ENCODE measurements at regions not wholly inside any gene's neighbourhood (a gene's known extent, or its start where the extent isn't known, plus 50 kb on each side); places are given as distances from the start of the nearest gene placed in this dataset.

- no peak for TF ChIP-seq EZH2phosphoT487 (IDR thresholded peaks at IDR 0.05; ENCODE audit: low read length)
- TF ChIP-seq EZH2 (optimal IDR thresholded peaks at IDR 0.05; ENCODE audit: low read depth, low read length) = no peak
- TF ChIP-seq CTCF (IDR thresholded peaks at IDR 0.05; ENCODE audit: low read length) = no peak
- no peaks in the 10 kb centered on the region for H3K36me3 ChIP-seq (replicated peaks; ENCODE audit: insufficient read depth, low read length)
- H3K27me3 ChIP-seq (replicated peaks; ENCODE audit: insufficient read depth, low read length) = no peaks in the 10 kb centered on the region
- no peaks in the 10 kb centered on the region for H3K9me2 ChIP-seq (replicated peaks; ENCODE audit: insufficient read depth, low read length)
- DNase-seq = no peak
- no peaks in the 10 kb centered on the region for H3K4me1 ChIP-seq (ENCODE audit: low read length)
- no peak overlapping the region for H3K9ac ChIP-seq (ENCODE audit: low read length)
- H3K79me2 ChIP-seq (ENCODE audit: low read length) = no peaks in the 10 kb centered on the region
- H3K4me2 ChIP-seq (ENCODE audit: low read depth, low read length) = no peak overlapping the region
- H3K4me3 ChIP-seq (ENCODE audit: low read length) = no peak overlapping the region
- no peak overlapping the region for H2AFZ ChIP-seq (ENCODE audit: low read length)
- no peaks in the 10 kb centered on the region for H3K9me3 ChIP-seq (replicated peaks; ENCODE audit: insufficient read depth, low read length)
- no peaks in the 10 kb centered on the region for H3F3A ChIP-seq (ENCODE audit: insufficient read depth, low read length)
- H4K20me1 ChIP-seq (ENCODE audit: insufficient read depth, low read length) = no peaks in the 10 kb centered on the region
- no peak overlapping the region for H3K27ac ChIP-seq (ENCODE audit: low read length)
Measured at GRCh38 chr4:123558865-123559264, 162.3 kb downstream of the SPRY1 start.

- Histone ChIP-seq H3K4me1 (ENCODE audit: low read length) (no peaks in the 10 kb centered on the region), H3K4me2 (ENCODE audit: low read depth, low read length) (no peak overlapping the region), H3F3A (ENCODE audit: insufficient read depth, low read length) (no peaks in the 10 kb centered on the region), H3K9me2 (replicated peaks; ENCODE audit: insufficient read depth, low read length) (no peaks in the 10 kb centered on the region), H3K27ac (ENCODE audit: low read length) (no peak overlapping the region), H2AFZ (ENCODE audit: low read length) (no peak overlapping the region), H3K79me2 (ENCODE audit: low read length) (no peaks in the 10 kb centered on the region), H3K27me3 (replicated peaks; ENCODE audit: insufficient read depth, low read length) (no peaks in the 10 kb centered on the region), H3K4me3 (ENCODE audit: low read length) (no peak overlapping the region), H3K9me3 (replicated peaks; ENCODE audit: insufficient read depth, low read length) (no peaks in the 10 kb centered on the region), H3K9ac (ENCODE audit: low read length) (no peak overlapping the region), H3K36me3 (replicated peaks; ENCODE audit: insufficient read depth, low read length) (no peaks in the 10 kb centered on the region), H4K20me1 (ENCODE audit: insufficient read depth, low read length) (no peaks in the 10 kb centered on the region)
- no peak for TF ChIP-seq EZH2 (optimal IDR thresholded peaks at IDR 0.05; ENCODE audit: low read depth, low read length)
- TF ChIP-seq CTCF (IDR thresholded peaks at IDR 0.05; ENCODE audit: low read length) = no peak
- no peak for TF ChIP-seq EZH2phosphoT487 (IDR thresholded peaks at IDR 0.05; ENCODE audit: low read length)
- no peak for DNase-seq
Measured at GRCh38 chr4:123559955-123560871, 163.6 kb downstream of the SPRY1 start.

GRCh38 chr4:123561525-123561924, 164.9 kb downstream of the SPRY1 start:
- no peaks in the 10 kb centered on the region for H3F3A ChIP-seq (ENCODE audit: insufficient read depth, low read length)
- no peak overlapping the region for H3K9ac ChIP-seq (ENCODE audit: low read length)
- no peak for DNase-seq
- no peak overlapping the region for H3K4me3 ChIP-seq (ENCODE audit: low read length)
- H3K36me3 ChIP-seq (replicated peaks; ENCODE audit: insufficient read depth, low read length) = no peaks in the 10 kb centered on the region
- H3K4me1 ChIP-seq (ENCODE audit: low read length) = no peaks in the 10 kb centered on the region
- H3K9me2 ChIP-seq (replicated peaks; ENCODE audit: insufficient read depth, low read length) = no peaks in the 10 kb centered on the region
- TF ChIP-seq EZH2phosphoT487 (IDR thresholded peaks at IDR 0.05; ENCODE audit: low read length) = no peak
- no peak for TF ChIP-seq CTCF (IDR thresholded peaks at IDR 0.05; ENCODE audit: low read length)
- no peak for TF ChIP-seq EZH2 (optimal IDR thresholded peaks at IDR 0.05; ENCODE audit: low read depth, low read length)
- H3K79me2 ChIP-seq (ENCODE audit: low read length) = no peaks in the 10 kb centered on the region
- no peaks in the 10 kb centered on the region for H3K9me3 ChIP-seq (replicated peaks; ENCODE audit: insufficient read depth, low read length)
- no peaks in the 10 kb centered on the region for H4K20me1 ChIP-seq (ENCODE audit: insufficient read depth, low read length)
- H2AFZ ChIP-seq (ENCODE audit: low read length) = no peak overlapping the region
- no peaks in the 10 kb centered on the region for H3K27me3 ChIP-seq (replicated peaks; ENCODE audit: insufficient read depth, low read length)
- H3K4me2 ChIP-seq (ENCODE audit: low read depth, low read length) = no peak overlapping the region
- H3K27ac ChIP-seq (ENCODE audit: low read length) = no peak overlapping the region

Data from MM.1S (cell line).